HUDEP-2 (cell line): ENCODE measurements at regions not wholly inside any gene's neighbourhood (a gene's known extent, or its start where the extent isn't known, plus 50 kb on each side); places are given as distances from the start of the nearest gene placed in this dataset.
A peak's percentile ranks its signal among the peaks of the same experiment; 100 is the strongest.

Experiments used
- DNase-seq, 76 experiments: peaks; one replicate each; lab custom pipeline; 2025; ENCODE audit not compliant: unreplicated experiment in 76 of 76; lab: John Stamatoyannopoulos, UW

GRCh38 chr13:73210218-73210883, 151.5 kb downstream of the KLF5 start:
- DNase-seq = no peak

GRCh38 chr13:73204952-73205351, 146.1 kb downstream of the KLF5 start:
- DNase-seq = no peak

GRCh38 chr13:73201626-73202025, 142.8 kb downstream of the KLF5 start:
- no peak for DNase-seq

- peak in 26 of 76 experiments; percentile 0 to 75 (median 22) for DNase-seq
Measured at GRCh38 chr13:73198991-73199411, 140.2 kb downstream of the KLF5 start.

- DNase-seq = no peak
Measured at GRCh38 chr13:73195091-73195490, 136.3 kb downstream of the KLF5 start.

GRCh38 chr13:73194310-73194709, 135.5 kb downstream of the KLF5 start:
- DNase-seq = peak in 2 of 76 experiments; percentile 2 to 12

- DNase-seq = no peak
Measured at GRCh38 chr13:73193554-73193953, 134.7 kb downstream of the KLF5 start.

GRCh38 chr13:73190477-73190876, 131.7 kb downstream of the KLF5 start:
- DNase-seq = no peak

- no peak for DNase-seq
Measured at GRCh38 chr13:73189776-73190175, 131.0 kb downstream of the KLF5 start.

- DNase-seq = no peak
Measured at GRCh38 chr13:73189362-73189761, 130.6 kb downstream of the KLF5 start.

- DNase-seq = no peak
Measured at GRCh38 chr13:73187106-73187505, 128.3 kb downstream of the KLF5 start.

- no peak for DNase-seq
Measured at GRCh38 chr13:73179650-73180274, 121.0 kb downstream of the KLF5 start.

- DNase-seq = no peak
Measured at GRCh38 chr13:73177916-73178565, 119.2 kb downstream of the KLF5 start.

GRCh38 chr13:73177017-73177416, 118.2 kb downstream of the KLF5 start:
- DNase-seq = no peak

GRCh38 chr13:73174521-73175010, 115.8 kb downstream of the KLF5 start:
- DNase-seq = no peak

- no peak for DNase-seq
Measured at GRCh38 chr13:73173279-73173811, 114.5 kb downstream of the KLF5 start.

- no peak for DNase-seq
Measured at GRCh38 chr13:73171926-73172325, 113.1 kb downstream of the KLF5 start.

GRCh38 chr13:73171271-73171682, 112.5 kb downstream of the KLF5 start:
- no peak for DNase-seq

- DNase-seq = no peak
Measured at GRCh38 chr13:73169971-73170370, 111.2 kb downstream of the KLF5 start.

GRCh38 chr13:73168953-73169401, 110.2 kb downstream of the KLF5 start:
- no peak for DNase-seq

GRCh38 chr13:73168226-73168952, 109.6 kb downstream of the KLF5 start:
- no peak for DNase-seq
